Right lobe of liver (tissue), 4 donors: ENCODE measurements at regions not wholly inside any gene's neighbourhood (a gene's known extent, or its start where the extent isn't known, plus 50 kb on each side); places are given as distances from the start of the nearest gene placed in this dataset.
"Not testable (repeated sequence)": the region's sequence is repeated elsewhere in the genome, so short reads cannot be mapped to it uniquely, and the experiment has no call there.

ENCODE experiments used
- CTCF ChIP-seq, 4 donors: fragments of 200-600 bp in 3 of 4; fragments of 450-650 bp in 1 of 4; IDR thresholded peaks; one replicate each; pipeline versions ENCODE4 v1.5.1 to v1.8.0; 2016 to 2022; ENCODE audit warnings: antibody characterized with exemption in 4 of 4, mild to moderate bottlenecking in 2 of 4
- POLR2A ChIP-seq: fragments of 450-650 bp; IDR thresholded peaks from one replicate; pipeline ENCODE4 v1.6.1; 2017; ENCODE audit warnings: antibody characterized with exemption, mild to moderate bottlenecking
- donor health status: DM: no; HTN: no; CAD: no.
- donor health status: DM: no; HTN: no; CAD: no.
- donor health status: DM: no; HTN: yes; CAD: no.

- TF ChIP-seq CTCF (IDR thresholded peaks at IDR 0.05); POLR2A: not testable (repeated sequence)
These were observed 85.5 kb downstream of the RBMY1J start for GRCh38 chrY:22488688-22489087.
